ENCODE measurements at regions not wholly inside any gene's neighbourhood (a gene's known extent, or its start where the extent isn't known, plus 50 kb on each side); places are given as distances from the start of the nearest gene placed in this dataset.

- DNase-seq: no peak
These were observed 56.1 kb upstream of the PIP5K1B start for GRCh38 chr9:68648971-68649370.

DNA sequence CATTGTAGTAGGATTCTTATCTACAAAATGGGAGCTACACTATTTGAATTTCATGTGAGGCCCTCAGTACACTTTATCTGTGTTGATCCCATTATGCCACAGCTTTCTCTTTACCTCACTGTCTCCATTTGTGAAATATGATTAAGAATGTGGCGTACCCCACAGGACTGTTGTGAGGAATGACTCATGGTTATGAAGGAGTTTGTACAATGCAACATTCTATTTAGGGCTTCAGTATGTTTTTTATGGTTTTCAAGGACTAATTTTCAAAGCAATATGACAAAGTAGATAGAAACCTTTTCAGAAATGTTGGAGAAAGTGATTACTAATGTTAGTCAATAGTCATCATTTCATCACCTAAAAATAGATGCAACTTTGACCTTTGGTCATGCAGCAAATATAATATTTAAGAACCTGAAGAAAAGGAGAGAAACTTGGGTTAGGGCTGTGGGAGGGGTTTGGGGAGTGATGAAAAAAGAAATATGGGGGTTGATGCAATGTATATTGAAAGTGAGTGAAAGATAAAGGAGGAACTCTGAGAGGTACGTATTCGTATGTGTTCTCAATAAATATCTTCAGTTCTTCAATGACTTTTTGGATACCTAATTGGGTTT, 53.7 kb upstream of the PIP5K1B start:
- no peak for DNase-seq

GRCh38 chr9:68653141-68653595, 51.9 kb upstream of the PIP5K1B start:
- DNase-seq: no peak

DNA sequence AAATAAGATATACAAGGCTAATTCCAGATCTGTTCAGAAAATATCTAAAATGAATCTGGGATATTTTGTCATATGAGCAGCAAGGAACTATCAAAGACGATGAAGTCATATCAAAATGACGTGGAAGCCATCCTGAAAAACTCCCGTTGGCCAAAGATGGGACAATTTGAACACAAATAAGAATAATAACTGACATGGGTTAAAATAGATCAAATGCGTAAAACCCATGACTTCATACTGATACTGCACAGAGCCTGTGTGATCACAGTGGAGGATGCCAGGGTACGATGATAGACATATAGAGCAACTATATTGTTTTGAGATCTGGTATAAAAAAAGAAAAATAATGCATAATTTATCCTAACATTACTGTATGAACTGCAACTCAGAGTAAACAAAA, 51.0 kb upstream of the PIP5K1B start:
- no peak for DNase-seq
